ENCODE measurements at regions not wholly inside any gene's neighbourhood (a gene's known extent, or its start where the extent isn't known, plus 50 kb on each side); places are given as distances from the start of the nearest gene placed in this dataset.
"Not testable (repeated sequence)": the region's sequence is repeated elsewhere in the genome, so short reads cannot be mapped to it uniquely, and the experiment has no call there.

- no peak for DNase-seq
Observed at GRCh38 chr5:84885485-84886258, 501.0 kb upstream of the EDIL3 start.

DNA sequence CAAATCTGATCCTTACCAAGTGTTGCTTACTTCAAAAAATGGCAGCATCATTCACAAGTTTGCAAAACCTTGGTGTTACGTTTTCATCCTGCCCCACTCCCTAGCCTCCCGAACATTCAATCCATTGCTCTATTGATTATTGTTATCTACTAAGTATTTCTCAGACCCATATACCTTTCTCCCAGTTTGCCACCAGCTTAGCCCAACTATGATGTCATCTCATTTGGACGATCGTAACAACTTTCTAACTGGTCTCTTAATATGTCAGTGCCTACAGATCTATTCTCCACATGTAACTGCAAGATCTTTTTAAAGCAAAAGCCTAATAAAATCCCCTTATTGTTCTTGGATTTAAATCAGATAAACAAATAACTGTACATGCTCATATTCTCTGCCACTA is 497.1 kb upstream of the EDIL3 start:
- DNase-seq, result no peak

DNA sequence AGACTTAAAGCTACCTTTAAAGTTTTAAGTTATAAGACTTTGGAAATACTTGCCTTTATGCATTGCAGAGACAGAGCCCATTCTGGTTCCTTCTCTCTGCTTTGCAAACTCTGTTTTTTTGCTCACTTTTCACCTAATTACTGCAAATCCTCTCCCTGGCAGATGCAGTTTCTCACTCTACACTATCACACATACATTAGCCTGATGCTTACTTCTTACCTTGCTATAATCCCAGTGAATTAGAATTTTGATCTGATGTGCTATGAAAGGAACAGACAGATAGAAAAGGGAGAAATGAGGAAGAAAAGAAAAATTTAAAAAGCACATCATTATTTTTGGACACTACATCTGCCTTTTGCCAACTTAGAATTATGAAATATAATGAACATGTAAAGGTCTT is 489.5 kb upstream of the EDIL3 start:
- no peak for DNase-seq

GRCh38 chr5:84872768-84873167 is 488.1 kb upstream of the EDIL3 start:
- DNase-seq, result no peak

DNA sequence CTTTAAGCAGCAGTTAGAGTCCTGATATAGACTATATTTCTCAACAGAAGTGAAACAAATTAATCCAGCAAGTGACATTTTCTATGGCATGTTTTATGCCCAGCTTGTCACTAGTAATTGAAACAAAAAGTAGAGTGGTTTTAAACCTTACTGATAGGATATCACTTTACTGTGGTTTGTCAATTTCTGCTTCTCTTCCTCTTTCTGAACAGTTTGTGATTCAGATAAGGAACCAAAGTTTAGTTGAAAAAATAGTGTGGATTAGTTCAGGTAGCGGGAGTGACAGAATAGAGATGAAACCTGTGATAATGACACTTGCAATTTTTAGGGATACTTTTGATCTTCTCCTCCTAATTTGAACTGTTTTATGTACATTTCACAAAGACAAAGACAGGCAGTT is 485.7 kb upstream of the EDIL3 start:
- no peak for DNase-seq

DNA sequence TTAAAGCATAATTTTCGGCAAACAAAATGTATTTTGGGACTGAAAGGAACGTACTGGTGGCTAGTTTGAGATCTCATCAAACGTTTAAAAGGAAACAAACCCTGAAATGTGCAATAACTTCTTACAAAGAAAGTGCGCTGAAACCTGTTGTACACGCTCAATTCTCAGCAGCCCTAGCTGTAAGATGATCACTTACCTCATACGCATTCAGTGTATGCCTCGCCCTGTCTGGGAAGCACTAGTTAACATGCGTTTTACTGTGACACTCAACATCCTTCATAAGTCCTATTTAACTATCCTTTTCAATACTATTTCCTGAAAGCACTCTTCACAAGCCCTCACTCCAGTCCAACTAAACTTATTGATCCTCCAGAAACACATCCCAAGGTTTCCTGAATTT is 485.0 kb upstream of the EDIL3 start:
- no peak for DNase-seq

DNA sequence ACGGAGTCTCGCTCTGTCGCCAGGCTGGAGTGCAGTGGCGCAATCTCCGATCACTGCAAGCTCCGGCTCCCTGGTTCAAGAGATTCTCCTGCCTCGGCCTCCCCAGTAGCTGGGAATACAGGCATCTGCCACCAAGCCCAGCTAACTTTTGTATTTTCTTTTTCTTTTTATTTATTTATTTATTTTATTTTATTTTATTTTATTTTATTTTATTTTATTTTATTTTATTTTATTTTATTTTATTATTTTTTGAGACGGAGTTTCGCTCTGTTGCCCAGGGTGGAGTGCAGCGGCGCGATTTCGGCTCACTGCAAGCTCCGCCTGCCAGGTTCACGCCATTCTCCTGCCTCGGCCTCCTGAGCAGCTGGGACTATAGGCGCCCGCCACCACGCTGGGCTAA is 479.3 kb upstream of the EDIL3 start:
- not testable (repeated sequence) for DNase-seq

DNA sequence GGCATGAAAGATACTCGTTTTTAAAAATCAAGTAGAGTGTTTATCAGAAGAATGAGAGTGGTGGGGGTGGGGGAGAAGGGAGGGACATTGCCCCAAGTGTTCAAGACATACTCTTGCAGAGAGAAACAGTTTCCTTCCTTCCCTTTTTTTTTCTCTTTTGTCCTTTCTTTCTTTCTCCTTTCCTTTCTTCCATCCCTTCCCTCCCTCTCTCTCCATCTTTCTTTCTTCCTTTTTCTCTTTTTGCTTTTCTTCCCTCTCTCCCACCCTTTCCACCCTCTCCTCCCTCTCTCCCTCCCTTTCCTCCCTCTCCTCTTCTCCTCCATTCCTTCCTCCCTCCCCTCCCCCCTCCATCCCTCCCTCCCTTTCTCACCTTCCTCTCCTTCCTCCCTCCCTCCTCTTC is 478.3 kb upstream of the EDIL3 start:
- no peak for DNase-seq

GRCh38 chr5:84862132-84862531 is 477.5 kb upstream of the EDIL3 start:
- no peak for DNase-seq

GRCh38 chr5:84861306-84861705 is 476.6 kb upstream of the EDIL3 start:
- DNase-seq, result no peak

- DNase-seq, result no peak
Observed at GRCh38 chr5:84859056-84859455, 474.4 kb upstream of the EDIL3 start.

GRCh38 chr5:84831701-84832100 is 447.0 kb upstream of the EDIL3 start:
- DNase-seq, result no peak

GRCh38 chr5:84830265-84830664 is 445.6 kb upstream of the EDIL3 start:
- no peak for DNase-seq

- no peak for DNase-seq
Observed at GRCh38 chr5:84825606-84826005, 440.9 kb upstream of the EDIL3 start.

DNA sequence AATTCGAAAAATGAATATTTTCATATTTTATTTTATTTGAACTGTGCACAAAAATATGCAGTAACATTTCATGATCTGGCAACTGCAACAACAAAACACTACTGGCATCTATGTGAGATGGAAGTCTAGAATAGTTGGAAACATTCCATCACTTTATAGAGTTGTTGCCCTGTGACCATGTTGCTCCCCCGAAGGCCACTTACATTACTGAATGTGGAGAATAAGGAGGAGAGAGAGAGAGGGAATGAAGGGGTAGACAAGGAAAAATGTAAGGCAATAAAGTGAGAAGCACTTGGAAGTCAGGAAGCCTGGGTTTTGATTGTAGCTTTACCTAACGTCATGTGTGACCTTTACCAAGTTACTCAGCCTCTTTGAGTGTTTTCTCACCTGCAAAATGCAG is 437.2 kb upstream of the EDIL3 start:
- DNase-seq, result no peak

- no peak for DNase-seq
Observed at GRCh38 chr5:84817953-84818352, 433.3 kb upstream of the EDIL3 start.

GRCh38 chr5:84816746-84817547 is 432.3 kb upstream of the EDIL3 start:
- no peak for DNase-seq

- no peak for DNase-seq
Observed at GRCh38 chr5:84816160-84816559, 431.5 kb upstream of the EDIL3 start.

GRCh38 chr5:84805473-84805872 is 420.8 kb upstream of the EDIL3 start:
- no peak for DNase-seq

DNA sequence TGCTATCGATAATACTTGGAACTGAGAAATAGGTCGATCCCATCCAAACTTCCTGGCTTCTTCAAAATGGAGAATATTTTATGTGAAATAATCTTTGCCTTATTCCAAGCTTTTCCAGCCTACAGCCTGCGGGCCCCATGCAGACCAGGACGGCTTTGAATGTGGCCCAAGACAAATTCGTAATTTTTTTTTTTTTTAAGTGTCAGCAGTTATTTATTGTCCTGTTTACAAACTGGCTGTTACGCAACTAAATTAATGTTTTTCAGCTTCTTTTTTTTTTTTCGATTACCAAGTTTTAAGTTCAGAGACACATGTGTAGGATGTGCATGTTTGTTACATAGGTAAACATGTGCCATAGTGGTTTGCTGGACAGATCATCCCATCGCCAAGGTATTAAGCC is 411.7 kb upstream of the EDIL3 start:
- DNase-seq, result no peak

GRCh38 chr5:84794486-84795035 is 409.9 kb upstream of the EDIL3 start:
- DNase-seq, result no peak

GRCh38 chr5:84791730-84792129 is 407.1 kb upstream of the EDIL3 start:
- no peak for DNase-seq

GRCh38 chr5:84791138-84791537 is 406.5 kb upstream of the EDIL3 start:
- DNase-seq, result no peak

DNA sequence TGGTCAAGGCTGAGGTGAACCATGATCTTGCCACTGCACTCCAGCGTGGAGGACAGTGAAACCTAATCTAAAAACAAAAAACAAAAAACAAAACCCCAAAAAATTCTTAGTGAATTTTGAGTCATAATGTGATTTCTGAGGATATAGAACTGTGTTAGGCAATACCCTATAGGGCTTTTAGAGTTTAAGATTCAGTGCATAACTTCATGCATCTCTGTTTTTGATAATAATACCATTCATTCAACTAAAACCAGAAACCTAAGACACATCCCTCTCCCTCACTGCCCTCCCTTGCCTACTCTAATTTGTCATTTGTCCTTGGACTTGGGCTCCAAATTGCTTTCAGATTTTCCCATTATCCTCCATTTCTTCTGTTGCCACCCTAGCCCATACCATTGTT is 405.7 kb upstream of the EDIL3 start:
- no peak for DNase-seq

Measured in NCI-H187 (cell line).